GM23338 (cell line): ENCODE measurements at regions not wholly inside any gene's neighbourhood (a gene's known extent, or its start where the extent isn't known, plus 50 kb on each side); places are given as distances from the start of the nearest gene placed in this dataset.

Source experiments
- ATAC-seq: fragments of 200-7000 bp; cut with Tn5 transposase; 3 replicates; pipeline ENCODE4 v1.9.1; 2020
- DNase-seq: peaks from one replicate; pipeline ENCODE4 v3.0.0-alpha.2; 2015; ENCODE audit warnings: low spot score
- H2AFZ ChIP-seq: fragments of 200-600 bp; sonication (generic); 2 replicates; pipeline ENCODE4 v1.8.0; 2016; ENCODE audit warnings: antibody characterized with exemption, mild to moderate bottlenecking, moderate library complexity
- H3F3A ChIP-seq: fragments of 200-600 bp; sonication (generic); replicated peaks from 2 replicates; pipeline ENCODE4 v1.8.0; 2017; ENCODE audit warnings: antibody characterized with exemption, mixed run types, low read depth
- H3K27ac ChIP-seq: fragments of 200-600 bp; sonication (generic); 2 replicates; pipeline ENCODE4 v1.6.1; 2016; ENCODE audit warnings: low read depth
- H3K27me3 ChIP-seq: fragments of 200-600 bp; sonication (generic); 2 replicates; pipeline ENCODE4 v1.8.0; 2016; ENCODE audit warnings: mild to moderate bottlenecking, mixed run types, moderate library complexity; ENCODE audit not compliant: insufficient read depth
- H3K36me3 ChIP-seq: fragments of 200-600 bp; sonication (generic); 2 replicates; pipeline ENCODE4 v1.8.0; 2016; ENCODE audit warnings: mild to moderate bottlenecking; ENCODE audit not compliant: insufficient read depth
- H3K4me1 ChIP-seq: fragments of 200-600 bp; sonication (generic); 2 replicates; pipeline ENCODE4 v1.8.0; 2016; ENCODE audit warnings: mild to moderate bottlenecking, moderate library complexity; ENCODE audit not compliant: insufficient read depth
- H3K4me2 ChIP-seq: fragments of 200-600 bp; sonication (generic); 2 replicates; pipeline ENCODE4 v1.7.1; 2017; ENCODE audit warnings: mixed run types
- H3K4me3 ChIP-seq: fragments of 200-600 bp; sonication (generic); 2 replicates; pipeline ENCODE4 v1.6.1; 2016; ENCODE audit warnings: mixed run types
- H3K79me2 ChIP-seq: fragments of 200-600 bp; sonication (generic); replicated peaks from 2 replicates; pipeline ENCODE4 v1.8.0; 2017; ENCODE audit warnings: mild to moderate bottlenecking; ENCODE audit not compliant: insufficient read depth
- H3K9me2 ChIP-seq: fragments of 200-600 bp; sonication (generic); 2 replicates; pipeline ENCODE4 v1.8.0; 2017; ENCODE audit not compliant: insufficient read depth
- H4K20me1 ChIP-seq: fragments of 200-600 bp; sonication (generic); replicated peaks from 2 replicates; pipeline ENCODE4 v1.8.0; 2017; ENCODE audit warnings: mild to moderate bottlenecking; ENCODE audit not compliant: insufficient read depth
- H3K27ac Mint-ChIP-seq: 2 replicates; pipeline ENCODE4 v1.8.0; 2020; ENCODE audit warnings: inconsistent platforms, mild to moderate bottlenecking, moderate library complexity, mixed read lengths
- H3K27me3 Mint-ChIP-seq: 3 replicates; pipeline ENCODE4 v1.8.0; 2022; ENCODE audit warnings: low read depth, mild to moderate bottlenecking, moderate library complexity, mixed read lengths, inconsistent platforms; ENCODE audit not compliant: insufficient read depth, poor library complexity
- H3K36me3 Mint-ChIP-seq: 3 replicates; pipeline ENCODE4 v1.8.0; 2021; ENCODE audit warnings: low read depth, mild to moderate bottlenecking, inconsistent platforms, moderate library complexity, mixed read lengths
- H3K4me1 Mint-ChIP-seq: 3 replicates; pipeline ENCODE4 v1.8.0; 2020; ENCODE audit warnings: mild to moderate bottlenecking, inconsistent platforms, mixed read lengths
- H3K4me3 Mint-ChIP-seq: 3 replicates; pipeline ENCODE4 v1.8.0; 2021; ENCODE audit warnings: moderate library complexity, mild to moderate bottlenecking, inconsistent platforms, mixed read lengths
- H3K9me3 Mint-ChIP-seq: 3 replicates; pipeline ENCODE4 v1.8.0; 2020; ENCODE audit warnings: moderate library complexity, mild to moderate bottlenecking, inconsistent platforms, mixed read lengths
- CREB1 ChIP-seq: fragments of 250-450 bp; sonication (Bioruptor Pico); IDR thresholded peaks from 2 replicates; pipeline ENCODE4 v1.5.0; 2020; ENCODE audit warnings: low read depth, mild to moderate bottlenecking, moderate library complexity
- ETS1 ChIP-seq: IDR thresholded peaks from 2 replicates; pipeline ENCODE4 v1.6.1; 2016; ENCODE audit warnings: antibody characterized with exemption
- EZH2 ChIP-seq: fragments of 200-600 bp; sonication (generic); IDR thresholded peaks from one replicate; pipeline ENCODE4 v1.8.0; 2017; ENCODE audit warnings: antibody characterized with exemption, mild to moderate bottlenecking, low read depth; ENCODE audit not compliant: unreplicated experiment
- EZH2phosphoT487 ChIP-seq: fragments of 200-600 bp; sonication (generic); IDR thresholded peaks from one replicate; pipeline ENCODE4 v1.8.1; 2018; ENCODE audit warnings: antibody characterized with exemption; ENCODE audit not compliant: unreplicated experiment
- JUNB ChIP-seq: IDR thresholded peaks from one replicate; pipeline ENCODE4 v1.6.1; 2016; ENCODE audit warnings: antibody characterized with exemption; ENCODE audit not compliant: unreplicated experiment
- NANOG ChIP-seq: IDR thresholded peaks from 2 replicates; pipeline ENCODE4 v1.6.1; 2016; ENCODE audit warnings: antibody characterized with exemption, borderline replicate concordance
- REST ChIP-seq: IDR thresholded peaks from one replicate; pipeline ENCODE4 v1.6.1; 2018; ENCODE audit warnings: antibody characterized with exemption; ENCODE audit not compliant: unreplicated experiment
- STAT1 ChIP-seq: IDR thresholded peaks from one replicate; pipeline ENCODE4 v1.6.1; 2016; ENCODE audit warnings: antibody characterized with exemption; ENCODE audit not compliant: unreplicated experiment
- ZNF114 ChIP-seq: fragments of 250-450 bp; sonication (Bioruptor Pico); IDR thresholded peaks from 2 replicates; pipeline ENCODE4 v1.5.0; 2020; ENCODE audit warnings: mild to moderate bottlenecking, moderate library complexity
- ZNF331 ChIP-seq: fragments of 250-450 bp; sonication (Bioruptor Pico); IDR thresholded peaks from 2 replicates; pipeline ENCODE4 v1.5.0; 2020; ENCODE audit warnings: low read depth, mild to moderate bottlenecking, moderate library complexity
- ZNF462 ChIP-seq: fragments of 250-450 bp; sonication (Bioruptor Pico); IDR thresholded peaks from 2 replicates; pipeline ENCODE4 v1.5.0; 2020; ENCODE audit warnings: mild to moderate bottlenecking, moderate library complexity

GRCh38 chr10:36794981-36795380, 330.4 kb upstream of the ANKRD30A start:
- no peak overlapping the region for H3K4me2 ChIP-seq
- no peaks in the 10 kb centered on the region for H3F3A ChIP-seq
- Mint-ChIP-seq H3K4me3 (no peak overlapping the region), H3K27ac (no peak overlapping the region), H3K4me1 (no peaks in the 10 kb centered on the region), H3K27me3 (no peaks in the 10 kb centered on the region), H3K9me3 (no peaks in the 10 kb centered on the region), H3K36me3 (no peaks in the 10 kb centered on the region)
- no peaks in the 10 kb centered on the region for H4K20me1 ChIP-seq
- no peak overlapping the region for H3K27ac ChIP-seq
- no peak overlapping the region for H3K4me3 ChIP-seq
- no peaks in the 10 kb centered on the region for H3K36me3 ChIP-seq
- no peaks in the 10 kb centered on the region for H3K79me2 ChIP-seq
- no peak for ATAC-seq
- TF ChIP-seq STAT1 (no peak), CREB1 (CRISPR knock-in tag) (no peak)
- no peaks in the 10 kb centered on the region for H3K27me3 ChIP-seq
- no peak for DNase-seq
- H3K4me1 ChIP-seq: no peaks in the 10 kb centered on the region
- no peaks in the 10 kb centered on the region for H3K9me2 ChIP-seq
- no peak overlapping the region for H2AFZ ChIP-seq

- Histone ChIP-seq H3K79me2 (no peaks in the 10 kb centered on the region), H4K20me1 (no peaks in the 10 kb centered on the region), H3F3A (no peaks in the 10 kb centered on the region), H3K4me1 (no peaks in the 10 kb centered on the region), H3K27me3 (no peaks in the 10 kb centered on the region), H3K4me3 (no peak overlapping the region), H2AFZ (no peak overlapping the region), H3K9me2 (no peaks in the 10 kb centered on the region), H3K4me2 (no peak overlapping the region), H3K36me3 (no peaks in the 10 kb centered on the region), H3K27ac (no peak overlapping the region)
- Mint-ChIP-seq H3K4me3 (no peak overlapping the region), H3K4me1 (no peaks in the 10 kb centered on the region), H3K36me3 (no peaks in the 10 kb centered on the region), H3K9me3 (no peaks in the 10 kb centered on the region), H3K27me3 (no peaks in the 10 kb centered on the region), H3K27ac (no peak overlapping the region)
- DNase-seq: no peak
- no peak for ATAC-seq
- TF ChIP-seq NANOG (no peak), CREB1 (CRISPR knock-in tag) (no peak), EZH2phosphoT487 (no peak), STAT1 (no peak), EZH2 (no peak), ZNF114 (CRISPR knock-in tag) (no peak), JUNB (no peak), ZNF331 (CRISPR knock-in tag) (no peak), ZNF462 (no peak), ETS1 (no peak), REST (no peak)
These were observed 335.4 kb upstream of the ANKRD30A start for GRCh38 chr10:36789974-36790373.
